ENCODE measurements at regions not wholly inside any gene's neighbourhood (a gene's known extent, or its start where the extent isn't known, plus 50 kb on each side); places are given as distances from the start of the nearest gene placed in this dataset.

DNA sequence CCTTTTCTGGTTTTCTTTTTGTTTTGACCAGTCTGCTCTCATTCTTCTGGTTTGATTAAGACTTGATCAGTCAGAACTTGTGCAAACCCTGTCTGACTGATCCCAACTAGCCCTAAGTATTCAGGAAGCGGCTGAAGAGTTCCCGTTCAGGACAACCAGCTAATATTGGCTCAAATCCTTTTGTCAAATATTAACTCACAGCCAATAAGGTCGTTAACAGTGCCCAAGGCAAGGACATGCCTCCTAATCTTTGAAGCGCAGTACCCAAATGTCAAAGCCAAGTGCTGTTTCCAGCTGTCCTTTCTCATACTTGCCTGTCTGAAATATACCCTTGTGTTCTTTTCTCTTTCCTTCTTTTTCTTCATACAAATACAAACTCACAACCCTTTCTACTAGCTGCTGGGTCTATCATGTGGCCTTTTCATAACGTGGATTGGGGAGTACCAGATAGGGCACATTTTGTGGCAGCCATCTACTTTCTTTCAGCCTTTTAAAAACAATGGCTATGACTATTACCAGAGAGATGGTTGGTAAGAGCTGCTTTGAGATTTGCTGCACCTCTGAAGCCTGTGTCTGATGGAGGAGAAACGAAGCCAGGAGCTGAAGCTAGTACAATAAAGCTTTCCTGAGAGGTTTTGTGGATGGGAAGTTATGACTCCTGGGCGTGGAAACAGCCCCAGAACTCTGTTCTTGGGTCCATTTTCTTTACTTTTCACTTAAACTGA is 266.4 kb upstream of the ZNF608 start:
- ATAC-seq (no peak), DNase-seq (no peak)
- no peaks in the 10 kb centered on the region for H3K9me3 ChIP-seq (ENCODE audit: control insufficient read depth, low read length, poor library complexity, severe bottlenecking)
- Mint-ChIP-seq H3K27me3 (no peaks in the 10 kb centered on the region), H3K27ac (no peak overlapping the region), H3K4me1 (no peaks in the 10 kb centered on the region), H3K4me3 (no peak overlapping the region), H3K36me3 (ENCODE audit: low read depth) (no peaks in the 10 kb centered on the region)

DNA sequence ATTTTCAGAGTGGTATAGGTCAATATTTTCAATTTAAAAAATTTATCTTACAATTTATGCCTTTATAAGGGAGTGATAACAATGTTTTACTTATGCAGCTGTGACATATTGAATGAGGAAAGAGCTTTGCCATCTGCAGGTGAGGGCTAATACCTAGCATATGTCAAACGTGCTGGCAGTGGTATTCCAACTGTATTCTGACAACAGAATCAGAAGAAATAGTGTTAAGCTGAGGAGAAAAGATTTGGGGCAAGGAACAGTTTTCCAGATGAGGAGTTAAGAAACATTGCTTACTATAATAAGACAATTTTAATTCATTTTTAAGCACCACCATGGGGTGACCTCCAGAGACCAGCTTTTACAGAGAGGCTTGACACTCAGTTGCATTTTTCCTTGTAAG is 267.8 kb upstream of the ZNF608 start:
- Mint-ChIP-seq H3K36me3 (ENCODE audit: low read depth) (no peaks in the 10 kb centered on the region), H3K4me1 (no peaks in the 10 kb centered on the region), H3K27ac (no peak overlapping the region), H3K27me3 (no peaks in the 10 kb centered on the region), H3K4me3 (no peak overlapping the region)
- no peaks in the 10 kb centered on the region for H3K9me3 ChIP-seq (ENCODE audit: control insufficient read depth, low read length, poor library complexity, severe bottlenecking)
- DNase-seq (no peak), ATAC-seq (no peak)

DNA sequence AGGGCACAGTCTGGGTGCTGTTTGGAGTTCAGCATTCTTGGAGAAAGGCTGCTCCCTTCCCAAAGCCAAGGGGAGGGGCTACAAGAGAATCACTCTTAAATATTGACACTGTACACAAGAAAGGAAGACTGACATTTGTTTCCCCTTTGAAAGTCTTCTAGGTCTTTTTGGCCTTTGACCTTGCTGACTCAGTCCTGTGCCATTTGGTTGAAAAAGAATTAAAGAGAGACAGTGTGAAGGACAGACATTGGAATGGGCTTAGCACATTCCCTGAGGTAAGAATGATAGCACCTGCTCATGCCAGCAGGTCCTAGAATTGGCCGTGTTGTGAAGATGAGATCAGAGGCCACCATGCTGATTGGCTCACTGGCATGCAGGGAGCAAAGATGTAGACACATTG is 271.4 kb upstream of the ZNF608 start:
- Mint-ChIP-seq H3K27me3 (no peaks in the 10 kb centered on the region), H3K36me3 (ENCODE audit: low read depth) (no peaks in the 10 kb centered on the region), H3K27ac (no peak overlapping the region), H3K4me1 (no peaks in the 10 kb centered on the region), H3K4me3 (no peak overlapping the region)
- H3K9me3 ChIP-seq (ENCODE audit: control insufficient read depth, low read length, poor library complexity, severe bottlenecking), result no peaks in the 10 kb centered on the region
- DNase-seq (no peak), ATAC-seq (no peak)

DNA sequence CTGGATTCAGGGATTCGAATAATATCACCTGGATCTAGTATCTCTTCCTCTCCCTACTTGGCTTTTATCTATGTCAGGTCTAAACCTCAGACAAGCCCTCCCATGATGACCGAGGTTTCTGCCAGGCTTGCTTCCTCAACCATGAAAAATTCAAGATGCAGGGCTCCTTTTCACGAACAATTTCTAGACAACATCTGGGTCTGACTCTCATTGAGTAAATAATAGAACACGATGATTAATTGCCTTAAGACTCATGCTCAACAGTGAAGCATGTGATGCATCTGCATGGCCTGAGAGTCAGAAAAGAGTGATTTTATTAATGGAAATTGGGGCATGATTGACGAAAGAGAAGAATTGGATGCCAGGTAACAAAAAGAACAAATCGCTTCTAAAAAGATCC is 277.2 kb upstream of the ZNF608 start:
- no peaks in the 10 kb centered on the region for H3K9me3 ChIP-seq (ENCODE audit: control insufficient read depth, low read length, poor library complexity, severe bottlenecking)
- H3K27ac Mint-ChIP-seq, result no peak overlapping the region
- ATAC-seq, result no peak
- no peaks in the 10 kb centered on the region for H3K27me3 Mint-ChIP-seq
- no peaks in the 10 kb centered on the region for H3K4me1 Mint-ChIP-seq
- DNase-seq, result no peak
- H3K36me3 Mint-ChIP-seq (ENCODE audit: low read depth), result no peaks in the 10 kb centered on the region
- H3K4me3 Mint-ChIP-seq, result no peak overlapping the region

DNA sequence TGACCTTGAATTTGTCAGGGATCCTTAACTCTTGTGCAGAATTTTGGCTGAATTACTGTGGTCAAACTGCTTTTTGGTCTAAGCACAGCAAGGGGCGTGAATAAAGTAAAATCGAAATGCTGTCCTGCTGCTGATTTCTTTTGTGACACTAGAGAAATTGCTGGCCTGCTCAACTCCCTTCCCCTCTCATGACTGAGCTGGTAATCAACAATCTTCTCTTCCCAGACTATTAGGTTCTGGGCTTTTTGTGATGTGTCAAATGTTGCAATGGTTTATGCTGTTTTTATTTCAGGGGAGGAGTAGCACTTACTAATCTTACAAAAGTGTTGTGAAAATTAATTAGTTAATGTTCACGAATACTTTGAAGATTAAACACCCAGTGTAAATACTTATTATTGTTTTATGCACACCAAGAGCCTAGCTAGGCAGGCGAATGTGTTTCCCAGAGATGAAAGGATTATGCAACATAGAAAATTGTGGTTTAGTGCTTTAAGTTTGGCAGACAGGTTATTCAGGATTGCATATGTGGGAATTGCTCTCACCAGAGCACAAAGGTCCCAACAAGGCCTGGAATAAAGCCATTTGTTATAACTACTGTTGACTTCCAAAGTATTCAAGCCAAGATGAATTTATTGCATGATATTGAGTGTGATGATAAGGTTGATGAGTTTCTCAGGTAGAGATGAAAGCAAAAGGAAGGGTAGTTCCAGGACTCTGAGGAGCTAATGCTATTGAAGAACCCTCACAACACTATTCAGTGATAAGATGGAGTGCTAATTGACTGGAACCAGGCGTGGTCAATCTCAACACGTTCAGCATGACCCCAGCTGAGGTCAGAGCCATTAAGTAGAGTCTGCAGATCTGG is 280.7 kb upstream of the ZNF608 start:
- ATAC-seq (no peak), DNase-seq (no peak)
- no peaks in the 10 kb centered on the region for H3K4me1 Mint-ChIP-seq
- H3K27me3 Mint-ChIP-seq, result no peaks in the 10 kb centered on the region
- H3K27ac Mint-ChIP-seq, result no peak overlapping the region
- no peaks in the 10 kb centered on the region for H3K9me3 ChIP-seq (ENCODE audit: control insufficient read depth, low read length, poor library complexity, severe bottlenecking)
- no peaks in the 10 kb centered on the region for H3K36me3 Mint-ChIP-seq (ENCODE audit: low read depth)
- no peak overlapping the region for H3K4me3 Mint-ChIP-seq

DNA sequence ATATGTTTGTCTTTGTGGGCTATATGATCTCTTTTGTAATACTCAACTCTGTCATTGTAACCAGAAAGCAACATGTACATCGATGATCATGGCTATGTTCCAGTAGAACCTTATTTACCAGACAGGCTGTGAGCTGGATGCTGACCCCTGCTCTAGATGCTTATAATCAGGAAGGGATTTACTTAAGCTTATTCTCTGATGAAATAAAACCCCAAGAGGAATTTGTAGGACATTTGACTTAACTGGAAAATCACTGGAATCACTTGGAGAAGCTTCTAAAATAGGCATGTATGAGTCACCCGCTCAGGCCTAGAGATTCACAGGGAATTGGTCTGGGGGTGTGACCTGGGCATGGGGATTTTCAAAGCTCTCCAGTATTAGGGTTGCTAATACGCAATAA is 285.8 kb upstream of the ZNF608 start:
- ATAC-seq, result no peak
- H3K27ac Mint-ChIP-seq, result no peak overlapping the region
- no peaks in the 10 kb centered on the region for H3K27me3 Mint-ChIP-seq
- no peak overlapping the region for H3K4me3 Mint-ChIP-seq
- no peak for DNase-seq
- H3K4me1 Mint-ChIP-seq, result no peaks in the 10 kb centered on the region
- peaks cover 2% of the 10 kb centered on the region for H3K9me3 ChIP-seq (ENCODE audit: control insufficient read depth, low read length, poor library complexity, severe bottlenecking)
- H3K36me3 Mint-ChIP-seq (ENCODE audit: low read depth), result no peaks in the 10 kb centered on the region

DNA sequence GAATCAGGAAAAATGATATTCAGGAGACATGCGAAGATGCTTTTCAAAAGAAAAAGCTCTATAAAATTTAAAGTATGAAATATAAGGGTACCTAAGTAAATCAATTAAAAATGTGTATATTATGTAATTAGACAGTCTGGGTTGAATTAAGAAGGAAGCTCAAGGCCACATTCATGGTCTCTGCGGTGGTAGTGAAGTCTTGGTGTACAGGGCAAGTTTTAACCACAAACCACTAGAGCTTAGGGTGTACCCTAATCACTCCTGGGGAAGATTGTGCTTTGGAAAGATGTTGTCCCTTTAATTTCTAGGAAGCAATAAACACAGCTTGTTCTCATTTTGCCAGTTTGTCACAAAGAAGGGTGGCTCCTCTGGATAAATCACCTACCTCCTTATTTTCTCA is 287.2 kb upstream of the ZNF608 start:
- peaks cover 2% of the 10 kb centered on the region for H3K9me3 ChIP-seq (ENCODE audit: control insufficient read depth, low read length, poor library complexity, severe bottlenecking)
- H3K27me3 Mint-ChIP-seq, result no peaks in the 10 kb centered on the region
- no peaks in the 10 kb centered on the region for H3K4me1 Mint-ChIP-seq
- no peak overlapping the region for H3K27ac Mint-ChIP-seq
- no peaks in the 10 kb centered on the region for H3K36me3 Mint-ChIP-seq (ENCODE audit: low read depth)
- no peak for ATAC-seq
- no peak for DNase-seq
- H3K4me3 Mint-ChIP-seq, result no peak overlapping the region

DNA sequence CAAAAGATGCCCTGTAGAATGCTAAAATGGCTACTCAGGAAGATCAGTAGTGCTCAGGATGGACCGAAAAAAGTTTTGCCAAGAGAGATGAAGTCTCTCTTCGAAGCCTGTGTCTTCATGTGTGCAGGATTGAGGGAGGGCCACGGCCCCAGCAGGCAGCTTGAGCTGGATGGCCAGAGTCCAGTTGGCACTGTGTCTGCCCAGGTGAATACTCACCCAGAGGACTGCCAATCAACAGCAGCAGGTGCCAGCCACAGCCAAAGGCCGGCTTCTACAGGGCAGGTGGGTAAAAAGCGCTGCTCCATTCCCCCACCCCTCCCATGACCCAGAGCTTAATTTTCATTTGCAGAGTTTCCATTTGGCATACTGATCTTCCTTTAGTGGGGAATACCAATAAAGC is 287.9 kb upstream of the ZNF608 start:
- ATAC-seq, result no peak
- no peak for DNase-seq
- Mint-ChIP-seq H3K36me3 (ENCODE audit: low read depth) (no peaks in the 10 kb centered on the region), H3K27ac (no peak overlapping the region), H3K4me3 (no peak overlapping the region), H3K27me3 (no peaks in the 10 kb centered on the region), H3K4me1 (no peaks in the 10 kb centered on the region)
- H3K9me3 ChIP-seq (ENCODE audit: control insufficient read depth, low read length, poor library complexity, severe bottlenecking), result peaks cover 2% of the 10 kb centered on the region

DNA sequence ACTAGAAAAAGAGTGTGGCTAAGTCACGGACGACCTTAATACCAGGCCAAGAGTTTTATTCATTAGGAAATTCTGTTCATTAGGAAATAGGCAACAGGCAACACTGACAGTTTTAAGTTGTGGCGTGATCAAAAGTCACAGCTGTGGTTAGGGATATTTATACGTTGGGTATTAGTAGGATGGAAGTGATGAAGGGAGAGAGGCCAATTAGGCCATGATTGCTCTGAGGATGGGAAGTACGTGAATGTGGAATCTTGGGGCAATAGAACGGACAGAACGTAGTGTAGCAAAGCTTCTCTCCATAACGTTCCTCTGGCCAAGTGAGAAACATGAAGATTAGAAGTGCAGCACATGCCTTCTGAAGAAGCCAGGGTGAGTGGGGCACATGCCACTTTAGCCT is 290.1 kb upstream of the ZNF608 start:
- H3K27me3 Mint-ChIP-seq, result no peaks in the 10 kb centered on the region
- H3K36me3 Mint-ChIP-seq (ENCODE audit: low read depth), result no peaks in the 10 kb centered on the region
- peaks cover 2% of the 10 kb centered on the region for H3K9me3 ChIP-seq (ENCODE audit: control insufficient read depth, low read length, poor library complexity, severe bottlenecking)
- no peak overlapping the region for H3K4me3 Mint-ChIP-seq
- no peak for DNase-seq
- ATAC-seq, result no peak
- no peaks in the 10 kb centered on the region for H3K4me1 Mint-ChIP-seq
- H3K27ac Mint-ChIP-seq, result no peak overlapping the region

DNA sequence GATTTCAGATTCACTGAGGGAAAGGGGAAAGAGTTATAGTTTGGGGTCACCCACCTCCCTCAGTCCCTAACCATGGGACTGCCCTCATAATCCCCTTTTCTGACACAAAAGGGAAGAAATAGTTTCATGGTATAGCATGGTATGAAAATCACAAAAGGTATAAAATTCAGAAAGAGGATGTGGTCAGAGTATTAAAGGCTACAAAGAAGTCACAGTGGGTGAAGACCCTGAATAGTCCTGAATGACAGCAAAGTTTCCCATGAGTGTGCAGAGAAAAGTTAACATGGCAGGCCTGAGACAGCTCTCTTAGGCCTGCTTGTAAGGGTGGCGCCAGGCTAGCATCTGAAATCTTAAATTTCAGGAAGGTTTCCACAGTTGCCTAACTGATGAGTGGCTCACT is 290.6 kb upstream of the ZNF608 start:
- no peaks in the 10 kb centered on the region for H3K27me3 Mint-ChIP-seq
- DNase-seq (no peak), ATAC-seq (no peak)
- no peaks in the 10 kb centered on the region for H3K4me1 Mint-ChIP-seq
- H3K9me3 ChIP-seq (ENCODE audit: control insufficient read depth, low read length, poor library complexity, severe bottlenecking), result peaks cover 2% of the 10 kb centered on the region
- H3K36me3 Mint-ChIP-seq (ENCODE audit: low read depth), result no peaks in the 10 kb centered on the region
- no peak overlapping the region for H3K4me3 Mint-ChIP-seq
- H3K27ac Mint-ChIP-seq, result no peak overlapping the region

DNA sequence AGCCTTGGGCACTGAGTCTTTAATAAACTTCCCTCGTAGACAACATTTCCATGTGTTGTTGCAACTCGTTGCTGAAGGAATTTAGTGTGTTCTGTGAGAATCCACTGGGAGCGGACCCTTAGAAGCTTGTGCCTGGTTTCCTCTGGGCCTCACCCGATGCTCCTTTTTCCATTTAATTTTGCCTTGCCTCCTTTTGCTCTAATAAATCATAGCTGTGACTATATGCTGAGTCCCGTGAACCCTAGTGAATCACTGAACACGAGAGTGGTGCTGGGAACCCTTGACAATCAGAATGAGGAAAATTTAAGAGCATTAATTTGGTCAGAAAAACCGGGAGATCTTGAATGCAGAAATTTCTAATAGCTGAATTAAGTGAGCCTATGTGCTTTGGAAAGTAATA is 291.1 kb upstream of the ZNF608 start:
- no peak for ATAC-seq
- H3K4me1 Mint-ChIP-seq, result no peaks in the 10 kb centered on the region
- no peak for DNase-seq
- no peak overlapping the region for H3K4me3 Mint-ChIP-seq
- peaks cover 2% of the 10 kb centered on the region for H3K9me3 ChIP-seq (ENCODE audit: control insufficient read depth, low read length, poor library complexity, severe bottlenecking)
- no peaks in the 10 kb centered on the region for H3K36me3 Mint-ChIP-seq (ENCODE audit: low read depth)
- H3K27ac Mint-ChIP-seq, result no peak overlapping the region
- H3K27me3 Mint-ChIP-seq, result no peaks in the 10 kb centered on the region

DNA sequence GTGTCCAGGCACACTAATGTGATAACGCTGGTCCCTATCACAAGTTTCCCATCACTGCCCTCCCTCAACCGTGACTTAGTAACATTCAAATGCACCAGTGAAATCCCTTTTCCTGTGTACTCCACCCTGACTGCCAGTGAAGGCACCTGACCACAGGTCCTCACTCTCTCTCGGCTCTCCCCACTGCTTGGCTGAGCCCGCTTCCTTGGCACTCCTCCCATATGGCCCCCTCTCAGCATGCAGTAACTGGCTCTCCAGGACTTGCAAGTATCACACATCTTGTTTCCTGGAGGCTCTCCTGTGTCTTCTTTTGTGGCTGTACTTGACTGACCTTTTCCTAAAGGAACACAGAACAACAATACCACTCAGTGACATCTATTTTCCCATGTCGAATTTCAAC is 292.0 kb upstream of the ZNF608 start:
- ATAC-seq (no peak), DNase-seq (no peak)
- H3K27ac Mint-ChIP-seq, result no peak overlapping the region
- no peaks in the 10 kb centered on the region for H3K36me3 Mint-ChIP-seq (ENCODE audit: low read depth)
- H3K27me3 Mint-ChIP-seq, result no peaks in the 10 kb centered on the region
- no peaks in the 10 kb centered on the region for H3K9me3 ChIP-seq (ENCODE audit: control insufficient read depth, low read length, poor library complexity, severe bottlenecking)
- no peaks in the 10 kb centered on the region for H3K4me1 Mint-ChIP-seq
- H3K4me3 Mint-ChIP-seq, result no peak overlapping the region

DNA sequence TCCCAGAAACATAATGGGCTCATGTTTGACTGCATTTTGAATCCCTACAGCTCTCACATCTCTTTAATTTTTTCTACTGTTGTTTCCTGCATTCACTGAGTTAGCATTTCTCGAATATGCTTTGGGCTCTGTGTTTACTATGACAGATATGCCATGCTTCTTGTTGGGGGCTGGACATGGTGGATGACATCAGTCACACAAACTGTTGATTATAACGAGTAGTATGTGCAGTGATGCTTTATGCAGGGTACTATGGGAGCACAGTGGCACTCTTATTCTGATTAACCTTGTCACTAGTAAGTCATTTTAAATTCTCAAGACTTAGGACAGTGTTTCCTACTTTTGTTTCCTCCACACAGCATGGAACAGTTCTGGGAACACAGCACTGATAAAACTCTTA is 295.4 kb upstream of the ZNF608 start:
- H3K4me1 Mint-ChIP-seq, result no peaks in the 10 kb centered on the region
- H3K27ac Mint-ChIP-seq, result no peak overlapping the region
- no peaks in the 10 kb centered on the region for H3K27me3 Mint-ChIP-seq
- ATAC-seq (no peak), DNase-seq (no peak)
- no peaks in the 10 kb centered on the region for H3K9me3 ChIP-seq (ENCODE audit: control insufficient read depth, low read length, poor library complexity, severe bottlenecking)
- no peaks in the 10 kb centered on the region for H3K36me3 Mint-ChIP-seq (ENCODE audit: low read depth)
- no peak overlapping the region for H3K4me3 Mint-ChIP-seq
